Activated effector memory CD4-positive, alpha-beta T cell treated with anti-CD3 and anti-CD28 coated beads, Interleukin-2, amount 50 U/mL, for 16 hours (primary cell): ENCODE measurements at regions not wholly inside any gene's neighbourhood (a gene's known extent, or its start where the extent isn't known, plus 50 kb on each side); places are given as distances from the start of the nearest gene placed in this dataset.
A peak's percentile ranks its signal among the peaks of the same experiment; 100 is the strongest.

Source experiments
- DNase-seq: peaks from one replicate; pipeline ENCODE4 v3.0.0-alpha.2; 2020

DNA sequence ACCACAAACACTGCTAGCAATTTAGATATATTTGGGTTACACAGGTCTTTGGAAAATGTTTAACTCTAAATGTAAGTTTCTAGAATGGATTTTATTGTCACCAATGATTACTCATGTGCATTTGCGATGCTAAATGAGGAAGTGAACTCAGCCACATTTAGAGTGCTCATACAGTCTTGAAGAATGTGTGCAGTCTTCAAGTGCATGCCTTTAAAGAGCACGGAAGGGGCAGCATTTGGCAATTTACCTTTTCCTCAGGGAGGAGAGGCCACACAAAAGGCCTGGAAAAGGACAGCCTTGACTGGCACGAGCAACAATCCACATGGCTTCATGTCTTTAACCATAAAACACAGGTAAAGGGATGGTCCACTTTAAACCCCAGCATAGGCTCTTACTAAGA lies 78.5 kb upstream of the STK17B start:
- DNase-seq = no peak

DNA sequence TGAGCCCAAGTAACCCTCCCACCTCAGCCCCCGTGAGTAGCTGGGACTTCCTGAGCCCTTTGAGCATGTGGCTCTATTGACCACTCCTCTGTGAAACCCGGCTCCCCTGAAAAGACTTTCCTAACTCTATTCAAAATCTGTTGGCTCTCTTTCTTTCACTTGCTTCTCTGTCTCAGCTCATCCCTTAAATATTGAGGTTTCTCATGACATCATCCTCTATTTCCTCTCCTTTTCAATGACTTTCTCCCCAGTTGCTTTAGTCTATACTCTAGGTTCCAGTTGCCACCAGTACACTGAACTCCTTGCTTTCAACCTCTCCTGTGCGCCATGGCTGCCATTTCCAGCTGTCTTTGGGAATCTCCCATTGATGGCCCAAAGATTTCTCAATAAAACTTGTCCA lies 79.8 kb upstream of the STK17B start:
- DNase-seq = no peak

DNA sequence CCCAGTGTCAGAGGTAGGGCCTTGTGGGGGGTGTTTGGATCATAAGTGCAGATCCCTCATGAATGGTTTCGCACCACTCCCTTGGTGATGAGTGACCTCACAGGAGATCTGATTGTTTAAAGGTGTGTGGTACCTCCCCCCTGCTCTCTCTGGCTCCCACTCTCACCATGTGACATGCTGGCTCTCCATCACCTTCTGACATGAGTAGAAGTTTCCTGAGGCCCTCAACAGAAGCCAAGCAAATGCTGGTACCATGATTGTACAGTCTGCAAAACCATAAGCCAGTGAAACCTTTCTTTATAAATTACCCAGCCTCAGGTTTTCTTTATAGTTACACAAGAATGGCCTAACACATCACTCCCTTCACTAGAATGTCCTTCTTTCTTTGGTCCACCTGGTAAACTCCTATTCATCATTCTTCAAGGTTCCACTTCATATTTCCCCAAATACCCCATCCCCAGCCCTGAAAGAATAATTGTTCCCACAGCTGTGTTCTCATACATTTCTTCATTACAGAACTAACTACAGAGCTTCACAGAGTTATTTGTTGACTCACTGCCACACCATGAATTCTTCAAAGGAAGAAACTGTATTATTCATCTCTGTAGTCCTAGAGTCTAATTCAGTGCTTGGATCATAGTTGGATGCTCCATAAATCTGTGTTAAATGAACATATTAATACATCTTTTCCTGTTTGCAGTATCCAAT lies 81.2 kb upstream of the STK17B start:
- DNase-seq = no peak

DNA sequence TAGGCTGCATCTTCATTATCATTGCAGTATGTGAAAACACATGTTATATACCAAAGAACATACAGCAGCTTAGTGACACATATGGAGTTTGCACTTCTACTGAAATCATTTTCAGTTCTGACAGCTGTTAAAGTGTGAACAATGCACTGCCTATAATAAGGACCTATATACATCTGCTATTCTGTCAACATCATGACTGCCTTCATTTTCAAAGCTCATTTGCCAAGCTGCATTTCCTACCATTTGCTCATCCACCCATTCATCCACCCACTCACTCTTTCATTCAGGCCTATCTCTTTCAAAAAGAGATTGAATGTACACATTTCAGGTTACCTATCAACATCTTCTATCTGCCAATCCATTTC lies 81.7 kb upstream of the STK17B start:
- no peak for DNase-seq

DNA sequence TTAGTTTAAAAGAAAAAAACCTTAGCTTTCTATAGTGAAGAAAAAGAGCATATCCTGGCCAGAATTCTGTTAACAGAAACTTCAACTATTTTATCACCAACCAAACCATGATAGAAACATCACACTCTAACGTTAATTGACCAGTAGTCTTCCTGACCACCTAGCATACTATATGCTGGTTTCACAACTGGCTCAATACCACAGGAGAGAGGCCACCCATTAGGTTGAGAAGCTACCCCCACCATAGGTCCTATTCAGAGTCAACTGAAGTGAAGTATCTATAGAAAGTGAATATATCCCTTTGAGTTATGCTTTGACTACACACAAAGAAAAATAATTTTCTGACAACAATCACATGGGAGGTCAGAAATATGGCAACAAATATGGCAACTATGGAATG lies 85.2 kb upstream of the STK17B start:
- no peak for DNase-seq

DNA sequence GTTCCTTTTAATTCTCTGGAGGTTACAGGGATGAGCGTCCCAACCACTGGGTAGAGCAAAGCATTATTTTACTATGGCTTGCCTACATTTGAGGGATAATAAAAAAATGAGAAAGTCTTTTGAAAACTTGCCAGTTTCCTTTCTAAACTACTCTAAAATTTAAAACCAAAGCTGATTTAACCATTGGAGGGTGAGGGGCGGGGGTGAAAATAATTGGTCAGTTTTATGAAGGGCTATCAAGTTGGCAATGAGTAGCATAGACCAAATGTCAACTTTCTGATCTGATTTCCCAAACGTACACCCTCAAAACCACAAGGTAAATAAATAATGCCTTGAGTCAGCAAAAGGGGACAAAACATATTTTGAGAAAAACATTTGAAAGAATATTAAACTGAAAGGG lies 85.7 kb upstream of the STK17B start:
- no peak for DNase-seq

DNA sequence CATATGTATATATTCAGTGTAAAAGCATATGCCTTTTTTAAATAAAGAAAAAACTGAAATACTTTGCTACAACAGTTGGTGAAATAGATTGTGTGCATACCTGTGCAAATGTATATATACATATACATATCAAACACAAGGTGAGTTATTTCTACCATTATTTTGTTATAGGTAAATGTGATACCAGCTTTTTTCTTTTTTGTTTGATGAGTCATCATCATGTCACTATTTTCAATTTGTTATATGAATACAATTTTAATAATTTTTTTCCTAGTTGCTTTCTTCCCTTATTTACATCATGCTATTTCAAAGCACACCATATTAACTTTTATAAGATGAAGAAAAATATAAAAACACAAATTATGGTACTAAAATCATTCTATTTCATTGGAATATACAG lies 87.0 kb upstream of the STK17B start:
- no peak for DNase-seq

DNA sequence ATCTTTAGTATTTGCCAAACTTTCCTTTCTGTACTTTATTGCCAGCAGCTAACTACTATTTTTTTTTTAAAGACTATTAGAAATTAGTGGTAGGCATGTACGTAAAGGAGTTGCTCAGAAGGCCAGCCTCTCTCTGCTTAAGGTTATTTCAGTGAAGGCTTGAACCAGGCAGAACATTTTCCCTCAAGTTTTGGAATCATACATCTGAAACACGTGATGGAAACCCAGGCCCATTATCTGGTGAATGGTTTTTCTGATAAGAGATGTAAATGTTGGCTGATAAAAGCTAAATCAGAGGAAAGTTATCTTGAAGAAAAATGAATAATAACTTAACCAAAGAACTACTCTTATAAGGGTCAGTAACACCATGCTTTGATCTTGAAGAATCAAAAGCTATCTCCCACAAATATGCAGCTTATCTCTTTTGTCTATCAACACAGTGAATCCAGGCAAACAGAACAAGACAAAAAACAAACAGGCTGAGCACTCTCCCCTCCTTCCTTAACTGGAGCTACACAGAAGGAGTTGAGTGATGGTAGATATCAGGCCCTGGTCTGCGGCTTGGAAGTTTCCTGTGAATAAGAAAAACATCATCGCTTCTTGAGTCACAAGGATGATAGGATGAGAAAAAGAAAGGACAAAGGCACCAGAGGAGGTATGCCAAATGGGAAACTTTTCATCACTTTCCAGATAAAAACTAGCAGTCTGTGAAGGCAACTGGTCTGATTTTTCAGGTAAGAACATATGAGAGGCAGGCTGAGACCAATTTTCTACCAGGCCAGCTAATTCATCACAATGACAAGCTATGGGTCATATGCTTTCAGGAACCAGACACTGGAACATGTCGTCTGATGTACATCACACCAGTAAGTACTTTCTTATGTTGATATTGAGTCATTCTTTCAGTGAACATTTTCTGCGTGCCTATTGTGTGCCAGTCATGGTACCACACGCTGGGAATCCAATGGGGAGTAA lies 88.4 kb upstream of the STK17B start:
- DNase-seq = peak; percentile 76

DNA sequence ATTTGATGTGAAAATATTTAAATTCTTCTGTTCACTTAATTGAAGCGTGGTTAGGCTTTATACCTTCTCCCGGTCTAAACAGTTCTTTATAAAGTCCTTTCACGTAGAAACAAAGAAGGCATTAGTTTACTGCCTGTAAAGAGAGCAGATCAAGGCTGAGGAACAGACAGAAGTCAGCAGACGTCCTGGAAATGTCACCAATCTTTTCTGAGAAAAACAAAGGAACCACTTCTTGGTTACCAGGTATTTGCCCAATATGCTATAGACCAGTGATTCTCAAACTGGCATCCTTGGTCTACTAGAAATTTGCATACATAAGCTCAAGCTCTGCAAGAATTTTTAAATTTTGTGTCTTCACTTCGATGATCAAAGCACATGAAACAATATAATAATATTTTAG lies 89.2 kb upstream of the STK17B start:
- no peak for DNase-seq

DNA sequence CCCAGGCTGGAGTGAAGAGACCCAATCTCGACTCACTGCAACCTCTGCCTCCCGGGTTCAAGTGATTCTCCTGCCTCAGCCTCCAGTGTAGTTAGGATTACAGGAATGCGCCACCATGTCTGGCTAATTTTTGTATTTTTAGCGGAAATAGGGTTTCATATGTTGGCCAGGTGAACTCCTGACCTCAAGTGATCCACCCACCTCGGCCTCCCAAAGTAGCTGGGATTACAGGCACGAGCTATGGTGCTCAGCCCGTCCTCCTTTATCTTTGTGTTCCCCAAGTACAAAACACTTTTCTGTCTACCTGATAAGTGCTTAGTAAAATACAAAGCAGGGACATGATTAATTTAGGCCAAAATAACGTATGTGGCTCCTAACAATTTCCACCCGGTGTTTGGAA lies 91.2 kb upstream of the STK17B start:
- no peak for DNase-seq

DNA sequence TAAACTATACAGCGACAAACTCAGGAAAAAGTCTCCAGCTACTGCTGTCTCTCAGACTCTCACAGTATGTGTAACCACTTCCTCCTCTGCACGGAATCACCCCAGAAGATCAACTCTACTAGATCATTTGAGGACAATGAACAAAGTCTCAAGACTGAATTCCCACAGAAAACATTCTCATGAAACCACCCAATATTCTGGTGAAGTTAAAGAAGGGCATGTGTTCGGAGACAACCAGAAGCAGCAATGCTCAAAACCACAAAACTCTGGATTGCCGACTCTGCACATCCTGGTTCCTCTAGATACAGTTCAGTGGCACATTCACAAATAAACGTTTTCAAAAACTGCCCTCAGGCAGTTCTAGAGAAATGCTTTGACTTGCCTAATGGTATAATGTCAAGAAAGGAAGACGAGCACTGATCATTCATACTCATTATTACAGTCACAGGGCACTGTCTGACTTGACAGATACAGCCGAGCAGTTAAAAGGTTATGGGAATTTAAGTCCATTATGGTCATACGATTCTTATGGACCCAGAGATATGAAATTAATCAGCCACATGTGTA lies 91.9 kb upstream of the STK17B start:
- peak; percentile 71 for DNase-seq

DNA sequence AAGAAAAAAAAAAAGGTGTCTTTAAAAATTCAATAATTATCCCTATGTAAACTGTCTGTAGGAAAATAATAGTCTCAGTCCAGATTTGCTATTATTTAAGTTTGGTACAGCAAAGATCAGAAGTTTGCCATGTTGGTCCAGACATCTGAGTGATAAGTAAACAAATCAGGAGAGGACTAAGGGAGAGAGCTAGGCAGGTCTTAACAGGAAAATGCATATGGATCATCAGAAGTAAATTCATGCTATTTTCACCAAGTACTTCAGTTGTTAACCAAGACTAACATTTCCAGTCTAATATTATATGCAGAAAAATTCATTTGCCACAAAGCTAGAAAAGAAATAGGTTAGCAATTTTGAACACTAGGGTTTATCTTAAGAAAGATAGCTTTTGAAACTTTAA lies 95.0 kb upstream of the STK17B start:
- no peak for DNase-seq

DNA sequence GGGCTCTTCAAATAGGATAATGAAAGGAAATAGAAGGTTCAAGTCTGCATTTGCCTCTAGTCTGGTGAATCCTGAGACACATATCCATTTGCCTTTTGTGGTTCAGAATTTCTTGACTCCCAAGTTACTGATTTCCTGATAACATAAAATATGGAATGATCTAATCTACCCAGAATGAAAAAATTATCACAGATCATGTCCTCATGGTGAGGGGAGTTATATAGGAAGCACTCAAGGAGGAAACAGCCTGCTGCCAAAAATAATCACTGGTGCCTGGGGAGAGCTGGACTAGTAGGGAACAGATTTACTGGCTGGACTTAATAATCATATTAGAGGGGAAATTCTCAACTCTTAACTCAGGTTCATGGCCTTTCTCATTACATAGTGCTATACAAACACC lies 95.5 kb upstream of the STK17B start:
- DNase-seq = no peak

DNA sequence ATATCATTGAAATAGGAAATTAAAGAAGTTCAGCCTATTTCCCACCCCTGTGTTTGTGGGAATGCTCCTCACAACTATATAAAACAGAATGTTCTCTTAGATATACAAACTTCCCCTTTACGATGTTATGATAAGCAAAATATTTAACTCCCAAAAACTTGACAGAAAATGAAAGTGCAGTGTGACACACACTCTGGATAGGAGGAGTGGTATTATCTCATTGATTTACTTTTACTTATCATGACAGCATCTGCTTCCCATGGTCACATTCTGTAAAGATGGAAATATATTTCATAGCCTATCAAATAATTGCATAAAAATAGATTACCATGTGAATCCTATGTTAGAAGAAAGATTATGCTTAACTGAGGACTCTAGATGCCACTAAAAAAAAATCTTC lies 96.6 kb upstream of the STK17B start:
- no peak for DNase-seq

DNA sequence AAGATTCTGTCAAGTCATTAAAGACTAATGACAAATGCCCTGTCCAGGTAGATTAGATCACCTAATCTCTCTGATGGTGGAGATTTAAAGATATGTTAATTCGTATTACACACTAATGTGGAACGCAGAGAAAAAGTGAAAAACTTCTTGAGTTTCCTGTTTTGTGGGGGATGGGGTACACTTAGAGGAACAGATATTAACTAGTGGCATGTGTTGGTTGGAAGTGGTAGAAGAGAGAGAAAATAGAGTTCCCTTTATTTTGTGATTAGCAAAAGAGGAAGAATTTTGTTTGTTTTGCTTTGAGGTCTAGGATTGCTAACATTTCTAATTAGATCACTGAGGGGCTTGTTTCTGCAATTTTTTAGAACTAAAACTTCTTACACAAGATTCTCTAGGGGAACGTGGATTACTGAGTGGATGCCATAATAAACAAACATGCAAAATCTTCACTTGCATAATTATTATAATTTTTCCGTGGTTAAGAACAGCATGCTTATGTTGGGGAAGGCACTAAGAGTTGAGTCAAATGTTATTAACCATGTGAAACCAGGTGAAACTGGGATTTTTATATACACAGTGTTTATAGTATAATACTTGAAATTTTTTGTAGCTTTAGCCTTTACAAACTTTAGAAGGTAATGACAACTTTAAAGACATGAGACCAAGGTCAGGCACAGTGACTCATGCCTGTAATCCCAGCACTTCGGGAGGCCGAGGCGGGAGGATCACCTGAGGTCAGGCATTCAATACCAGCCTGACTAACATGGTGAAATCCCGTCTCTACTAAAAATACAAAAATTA lies 97.4 kb upstream of the STK17B start:
- peak; percentile 72 for DNase-seq

DNA sequence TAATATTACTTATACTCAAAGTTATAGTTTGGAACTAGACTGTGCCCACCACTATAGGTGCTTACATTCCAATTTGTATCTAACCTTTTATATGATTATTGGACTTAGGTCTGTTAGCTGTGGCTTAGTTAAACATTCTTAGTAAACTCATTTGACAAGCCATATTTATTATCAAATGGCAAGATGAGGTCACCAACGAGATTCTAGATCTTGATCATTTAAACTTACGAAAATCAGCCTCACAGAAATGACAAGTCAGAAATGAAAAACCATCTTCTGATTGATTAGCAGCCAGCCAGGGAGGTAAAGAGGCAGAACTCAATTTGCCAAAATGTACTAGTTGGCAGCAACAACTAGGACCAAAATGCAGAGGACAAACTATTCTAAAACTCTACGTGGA lies 100.4 kb upstream of the STK17B start:
- DNase-seq = no peak

DNA sequence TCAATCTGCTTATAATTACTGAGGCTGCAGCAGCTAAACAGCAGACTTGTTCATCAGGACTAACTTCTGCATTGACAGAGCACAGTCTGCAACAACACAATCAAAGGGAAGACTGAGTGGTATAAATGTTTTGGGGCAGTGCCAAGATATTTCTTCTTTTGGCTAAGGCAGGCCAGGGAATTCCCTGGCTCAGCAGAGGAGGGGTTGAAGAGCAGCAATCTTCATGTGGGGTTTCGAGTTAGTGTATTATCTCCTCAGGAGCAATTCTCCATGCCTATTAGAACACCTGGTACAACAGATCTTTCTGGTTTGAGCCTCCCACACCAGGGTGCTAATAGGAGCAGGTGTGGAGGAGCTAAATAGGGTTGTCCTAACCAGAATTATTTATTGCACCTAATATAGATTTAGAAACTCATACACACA lies 103.0 kb upstream of the STK17B start:
- DNase-seq = no peak

DNA sequence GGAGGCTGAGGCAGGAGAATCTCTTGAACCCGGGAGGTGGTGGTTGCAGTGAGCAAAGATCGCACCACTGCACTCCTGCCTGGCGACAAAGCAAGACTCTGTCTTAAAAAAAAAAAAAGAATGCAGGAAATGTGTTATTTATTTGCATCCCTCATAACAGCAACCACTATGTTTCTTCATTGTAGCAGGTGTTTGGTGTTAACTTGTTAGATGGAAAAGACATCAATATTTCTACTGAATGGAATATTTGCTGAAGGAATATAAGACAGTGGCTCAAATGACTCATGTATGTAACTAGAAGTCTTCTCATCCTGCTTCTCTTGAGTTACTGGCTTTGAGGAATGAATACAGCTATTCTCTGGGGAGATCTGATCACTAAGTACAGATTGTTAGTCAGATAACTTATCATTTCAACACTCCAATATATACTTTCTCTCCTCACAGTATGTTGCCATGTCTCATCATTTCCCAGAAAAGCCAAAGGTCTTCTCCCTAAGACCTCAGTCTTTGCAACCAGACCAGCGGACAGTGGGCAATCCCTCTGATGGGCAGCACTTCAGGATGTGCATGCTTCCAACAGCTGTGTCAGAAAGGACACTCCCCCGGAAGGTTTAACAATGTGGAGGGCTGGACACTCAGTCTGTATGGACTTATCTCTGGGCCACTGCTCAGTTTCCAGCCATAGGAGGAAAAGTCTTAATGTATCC lies 104.4 kb upstream of the STK17B start:
- no peak for DNase-seq

DNA sequence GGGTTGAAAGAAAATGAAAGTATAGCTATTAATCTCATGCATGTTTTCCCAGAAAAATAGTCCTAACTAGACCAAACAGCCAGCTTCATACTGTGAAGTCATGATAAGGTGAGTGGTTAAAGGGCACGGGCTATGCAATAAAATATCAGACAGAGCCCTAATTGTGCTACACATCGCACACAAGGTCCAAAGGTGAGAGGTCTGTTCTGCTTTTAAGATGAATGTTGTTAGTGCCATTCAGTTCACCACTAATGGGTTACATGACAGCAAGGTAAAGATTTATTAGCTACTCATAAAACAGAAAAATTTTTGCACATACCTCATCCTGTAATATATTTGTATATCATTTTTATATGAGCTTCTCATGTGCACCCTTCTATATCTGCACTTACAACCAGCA lies 105.0 kb upstream of the STK17B start:
- no peak for DNase-seq

DNA sequence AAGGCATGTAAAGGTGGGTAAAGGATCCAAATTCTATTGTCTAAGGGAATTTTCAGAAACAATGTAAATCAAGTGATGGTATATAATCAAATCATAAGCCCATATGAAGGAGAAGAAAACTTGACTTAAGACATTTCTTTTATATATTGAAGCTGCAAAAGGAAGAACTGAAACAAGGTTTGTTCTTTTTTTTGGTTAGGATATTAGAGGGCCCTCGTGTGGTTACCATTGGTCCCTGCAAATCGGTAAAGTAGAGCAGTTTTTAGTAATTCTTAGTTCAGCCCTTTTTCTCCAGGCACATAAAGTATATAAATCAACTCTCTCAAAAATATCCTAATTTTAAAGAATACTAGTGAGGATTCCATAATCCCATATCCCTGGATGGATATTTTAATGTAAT lies 105.6 kb upstream of the STK17B start:
- no peak for DNase-seq

DNA sequence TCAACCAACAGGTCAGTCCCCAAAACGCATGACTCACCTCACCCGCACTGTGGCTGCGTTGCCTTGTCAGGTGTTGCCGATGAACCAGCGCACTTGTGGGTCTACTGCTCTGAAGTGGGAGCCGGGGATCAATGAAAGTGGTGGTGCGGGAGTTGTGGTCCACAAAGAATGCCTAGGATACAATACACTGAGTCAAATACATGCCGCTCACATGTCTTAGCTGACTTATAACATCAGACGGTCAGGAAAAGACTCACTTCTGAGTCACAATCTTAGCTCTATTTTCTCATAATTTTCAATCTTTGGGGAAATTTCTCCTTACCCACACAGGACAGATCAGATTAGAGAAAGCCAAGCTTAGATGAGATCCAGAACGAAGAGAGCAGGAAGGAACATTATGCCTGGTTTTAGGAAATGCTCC lies 107.1 kb upstream of the STK17B start:
- peak; percentile 89 for DNase-seq

DNA sequence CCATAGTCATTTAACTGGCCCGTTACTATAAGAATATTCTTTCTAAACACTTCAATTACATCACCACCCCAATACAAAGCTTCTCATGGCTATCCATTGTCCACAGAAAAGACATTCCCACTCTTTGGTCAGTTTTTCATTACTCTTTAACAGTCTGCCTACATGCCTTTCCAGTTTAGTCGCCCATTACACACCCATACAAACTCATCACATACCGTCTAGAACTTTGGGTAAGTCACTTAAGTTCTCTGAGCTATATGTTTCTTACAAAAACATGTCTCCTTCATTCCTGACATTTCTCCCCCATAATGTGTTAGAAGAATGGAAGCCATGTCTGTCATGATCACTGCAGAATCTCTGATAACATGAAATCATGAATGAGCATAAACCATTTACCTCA lies 108.2 kb upstream of the STK17B start:
- no peak for DNase-seq
